Coronary artery (tissue), 2 donors: ENCODE measurements at regions not wholly inside any gene's neighbourhood (a gene's known extent, or its start where the extent isn't known, plus 50 kb on each side); places are given as distances from the start of the nearest gene placed in this dataset.
"Not testable (repeated sequence)": the region's sequence is repeated elsewhere in the genome, so short reads cannot be mapped to it uniquely, and the experiment has no call there.

Experiments used
- DNase-seq: peaks from one replicate; pipeline ENCODE4 v3.0.0-alpha.2; 2017; ENCODE audit warnings: low spot score
- H3K27ac ChIP-seq, 2 donors: fragments of 200-600 bp; sonication (generic); one replicate each; pipeline ENCODE4 v1.5.1; 2016 to 2019
- H3K4me3 ChIP-seq: fragments of 200-600 bp; sonication (generic); 2 replicates; pipeline ENCODE4 v1.5.1; 2016; ENCODE audit warnings: mild to moderate bottlenecking, moderate library complexity
- CTCF ChIP-seq: fragments of 200-600 bp; sonication (generic); IDR thresholded peaks from one replicate; pipeline ENCODE4 v1.5.1; 2019; ENCODE audit warnings: antibody characterized with exemption

- DNase-seq: no peak
These were observed 208.7 kb downstream of the KCNJ2 start for GRCh38 chr17:70378076-70378475.

DNA sequence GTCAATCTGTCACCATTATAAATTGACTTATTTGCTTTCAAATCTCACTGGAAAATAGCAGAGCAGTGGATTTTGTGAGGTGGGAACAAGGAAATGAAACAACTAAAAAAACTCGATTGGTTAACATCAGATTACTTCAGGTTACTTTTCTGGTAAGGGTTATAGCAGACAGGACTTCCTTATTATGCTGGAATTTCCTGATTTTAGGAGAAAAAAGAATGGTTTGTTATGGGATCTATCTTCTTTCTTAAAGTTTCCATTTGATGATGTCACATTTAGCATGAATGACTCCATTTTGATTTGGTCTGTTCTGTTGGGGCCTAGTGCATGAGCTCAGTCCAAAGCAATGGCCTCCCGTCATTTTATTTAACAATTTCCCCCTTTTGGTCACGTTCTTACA is 210.6 kb downstream of the KCNJ2 start:
- no peak for DNase-seq
- no peak for TF ChIP-seq CTCF
- Histone ChIP-seq H3K4me3 (no peak overlapping the region), H3K27ac (no peak overlapping the region)

More at GRCh38 chr17:70378076-70378475, 208.7 kb downstream of the KCNJ2 start:
- no peak for TF ChIP-seq CTCF
- no peak overlapping the region for H3K4me3 ChIP-seq
- no peak overlapping the region for H3K27ac ChIP-seq

DNA sequence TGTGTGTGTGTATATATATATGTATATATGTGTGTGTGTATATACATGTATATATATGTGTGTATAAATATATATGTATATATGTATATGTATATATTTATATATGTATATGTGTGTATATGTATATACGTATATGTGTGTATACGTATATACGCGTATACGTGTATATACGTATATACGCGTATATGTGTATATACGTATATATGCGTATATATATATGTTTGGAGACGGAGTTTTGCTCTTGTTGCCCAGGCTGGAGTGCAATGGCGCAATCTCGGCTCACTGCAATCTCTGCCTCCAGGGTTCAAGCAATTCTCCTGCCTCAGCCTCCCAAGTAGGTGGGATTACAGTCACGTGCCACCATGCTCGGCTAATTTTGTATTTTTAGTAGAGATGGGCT is 212.6 kb downstream of the KCNJ2 start:
- H3K27ac ChIP-seq, DNase-seq, H3K4me3 ChIP-seq: not testable (repeated sequence)

DNA sequence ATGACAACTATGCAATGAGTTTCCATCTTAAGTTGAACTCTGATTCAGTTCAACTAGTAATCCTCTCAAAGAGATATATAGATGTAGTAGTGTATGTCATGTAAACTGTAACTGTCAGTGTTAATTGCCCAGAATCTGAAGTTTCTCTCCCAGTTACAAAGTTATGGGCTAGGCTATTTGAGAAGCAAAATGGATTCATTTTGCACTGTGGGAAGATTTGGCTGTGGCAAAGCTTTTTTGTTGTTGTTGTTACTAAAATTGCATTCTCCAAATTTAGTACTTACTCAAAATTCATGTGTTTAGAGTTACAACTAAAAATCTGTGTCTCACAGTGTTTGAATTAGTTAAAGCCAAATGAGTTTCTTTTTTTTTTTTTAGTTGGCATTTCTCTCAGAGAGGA is 219.0 kb downstream of the KCNJ2 start:
- no peak overlapping the region for H3K27ac ChIP-seq
- TF ChIP-seq CTCF: no peak
- no peak for DNase-seq
- H3K4me3 ChIP-seq: no peak overlapping the region

- not testable (repeated sequence) for H3K4me3 ChIP-seq, DNase-seq, H3K27ac ChIP-seq
These were observed 220.0 kb downstream of the KCNJ2 start for GRCh38 chr17:70389232-70389757.

DNA sequence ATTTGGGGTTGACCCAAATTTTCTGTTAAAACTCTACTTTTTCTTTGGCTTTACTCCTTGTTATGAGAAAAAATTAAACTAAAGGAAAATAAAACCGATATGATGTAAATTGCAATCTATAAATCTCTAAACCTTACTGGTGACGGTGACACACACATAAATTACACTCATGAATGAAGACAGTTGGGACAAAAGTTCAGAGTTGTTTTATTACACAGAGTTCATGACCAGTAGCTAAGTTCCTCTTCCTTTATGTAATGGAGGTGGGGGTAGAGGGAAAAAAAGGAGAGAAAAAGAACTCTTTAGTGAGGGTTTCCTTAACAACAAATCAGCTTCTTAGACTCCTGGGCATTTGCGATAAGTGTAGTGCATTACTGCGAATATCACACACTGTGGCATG is 220.7 kb downstream of the KCNJ2 start:
- H3K27ac ChIP-seq: no peak overlapping the region
- H3K4me3 ChIP-seq: no peak overlapping the region
- DNase-seq: no peak
- no peak for TF ChIP-seq CTCF

GRCh38 chr17:70394473-70395232 is 225.3 kb downstream of the KCNJ2 start:
- DNase-seq: no peak
- H3K4me3 ChIP-seq: no peak overlapping the region
- H3K27ac ChIP-seq: no peak overlapping the region
- no peak for TF ChIP-seq CTCF

DNA sequence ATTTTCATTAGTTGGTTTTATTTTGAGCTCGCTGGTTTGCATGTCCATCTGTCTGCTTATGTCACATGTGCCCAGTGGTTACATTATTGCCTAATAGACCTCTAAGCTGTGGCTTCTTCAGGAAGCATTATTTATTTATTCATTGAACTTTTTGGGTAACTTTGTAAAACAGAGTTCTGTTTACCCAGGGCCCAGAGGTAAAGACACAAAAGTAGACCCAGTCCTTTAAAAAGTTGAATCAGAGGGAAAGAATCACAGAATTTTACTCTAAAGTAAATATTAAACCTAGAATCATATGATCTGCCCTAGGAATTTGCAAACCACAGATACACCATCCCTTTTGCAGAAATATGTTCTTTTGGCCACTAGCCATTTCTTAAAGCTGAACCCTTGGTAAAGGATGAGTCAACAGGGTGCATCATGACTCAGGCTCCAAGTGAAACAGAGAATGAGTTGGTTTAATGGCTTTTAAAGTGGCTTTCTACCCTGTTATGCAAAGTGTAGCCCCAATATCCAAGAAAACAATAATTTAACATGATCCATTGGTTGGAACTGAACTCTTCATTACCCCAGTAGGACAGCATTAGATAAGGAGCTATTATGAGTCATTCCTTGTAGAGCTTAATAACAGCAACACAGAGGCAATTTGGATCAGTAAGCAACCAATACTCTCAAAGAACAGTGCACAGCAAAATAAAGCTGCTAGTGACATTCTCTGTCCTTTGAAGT is 236.3 kb downstream of the KCNJ2 start:
- Histone ChIP-seq H3K27ac (no peak overlapping the region), H3K4me3 (no peak overlapping the region)
- TF ChIP-seq CTCF: no peak
- no peak for DNase-seq
